K562 (cell line): ENCODE measurements at regions not wholly inside any gene's neighbourhood (a gene's known extent, or its start where the extent isn't known, plus 50 kb on each side); places are given as distances from the start of the nearest gene placed in this dataset.
A peak's percentile ranks its signal among the peaks of the same experiment; 100 is the strongest.

ENCODE experiments used
- ELF2 ChIP-seq: fragments of 250-450 bp; sonication (Bioruptor Pico); IDR thresholded peaks from 2 replicates; pipeline ENCODE4 v1.5.0; 2021; ENCODE audit warnings: mild to moderate bottlenecking
- MYBL2 ChIP-seq, 2 experiments: fragments of 450-650 bp in 1 of 2; sonication (generic) in 1 of 2; formaldehyde crosslinking in 1 of 2; IDR thresholded peaks; 2 replicates each; pipeline versions ENCODE4 v1.6.1 to v1.8.1; 2017 to 2022; ENCODE audit warnings: borderline replicate concordance in 1 of 2, inconsistent platforms in 1 of 2, low read depth in 1 of 2, mild to moderate bottlenecking in 1 of 2, missing genetic modification reagents in 1 of 2, moderate library complexity in 1 of 2
- NR1H2 ChIP-seq: sonication (generic); formaldehyde crosslinking; IDR thresholded peaks from 2 replicates; pipeline ENCODE4 v1.4.0; 2020; ENCODE audit warnings: mild to moderate bottlenecking, missing genetic modification reagents
- SMAD4 ChIP-seq: fragments of 250-450 bp; sonication (Bioruptor Pico); conservative IDR thresholded peaks from 2 replicates; pipeline ENCODE4 v1.8.0; 2021; ENCODE audit warnings: inconsistent platforms, mild to moderate bottlenecking, moderate library complexity
- SMARCB1 ChIP-seq: IDR thresholded peaks from 2 replicates; pipeline ENCODE4 v1.6.1; 2011; ENCODE audit warnings: improper control_type of control experiment, low read depth; ENCODE audit not compliant: insufficient read length
- STAT5A ChIP-seq: IDR thresholded peaks from 2 replicates; pipeline ENCODE4 v1.6.1; 2012; ENCODE audit warnings: low read length, inconsistent platforms, borderline replicate concordance
- TAF7 ChIP-seq: fragments of 450-650 bp; IDR thresholded peaks from 2 replicates; pipeline ENCODE4 v1.6.1; 2016; ENCODE audit warnings: missing genetic modification characterization, missing compliant biosample characterization
- ZC3H8 ChIP-seq: fragments of 450-650 bp; IDR thresholded peaks from 2 replicates; pipeline ENCODE4 v1.6.1; 2017
- ZNF140 ChIP-seq: fragments of 250-450 bp; sonication (Bioruptor Pico); IDR thresholded peaks from 2 replicates; pipeline ENCODE4 v1.8.0; 2021; ENCODE audit warnings: moderate library complexity, mild to moderate bottlenecking, inconsistent platforms
- ZSCAN32 ChIP-seq: fragments of 450-650 bp; formaldehyde crosslinking; IDR thresholded peaks from 2 replicates; pipeline ENCODE4 v1.4.0; 2020; ENCODE audit warnings: mild to moderate bottlenecking, moderate library complexity
- TF ChIP-seq, protein P1 (sequence below): fragments of 250-450 bp; sonication (Bioruptor Pico); IDR thresholded peaks from 2 replicates; pipeline ENCODE4 v1.4.0; 2020; ENCODE audit warnings: borderline replicate concordance
- TF ChIP-seq, protein P2 (sequence below): fragments of 250-450 bp; sonication (Bioruptor Pico); IDR thresholded peaks from 2 replicates; pipeline ENCODE4 v1.5.1; 2021; ENCODE audit warnings: mild to moderate bottlenecking
- TF ChIP-seq, protein P3 (sequence below): fragments of 450-650 bp; formaldehyde crosslinking; IDR thresholded peaks from 2 replicates; pipeline ENCODE4 v1.4.0; 2020; ENCODE audit warnings: mild to moderate bottlenecking, moderate library complexity
- TF ChIP-seq, protein P4 (sequence below): sonication (generic); formaldehyde crosslinking; IDR thresholded peaks from 2 replicates; pipeline ENCODE4 v1.8.0; 2022; ENCODE audit warnings: mild to moderate bottlenecking, missing genetic modification reagents
- TF ChIP-seq, protein P5 (sequence below), 2 experiments: IDR thresholded peaks; 2 replicates each; pipeline ENCODE4 v1.6.1; 2012; ENCODE audit warnings: improper control_type of control experiment in 2 of 2, low read depth in 2 of 2, low read length in 2 of 2, borderline replicate concordance in 1 of 2
- TF ChIP-seq, protein P6 (sequence below): fragments of 450-650 bp; IDR thresholded peaks from 2 replicates; pipeline ENCODE4 v1.6.1; 2016; ENCODE audit warnings: missing biosample characterization, missing genetic modification characterization
- TF ChIP-seq, protein P7 (sequence below): fragments of 450-650 bp; conservative IDR thresholded peaks from 2 replicates; pipeline ENCODE4 v1.6.1; 2016; ENCODE audit warnings: missing genetic modification characterization, low read depth, mild to moderate bottlenecking, control low read depth, missing compliant biosample characterization

DNA sequence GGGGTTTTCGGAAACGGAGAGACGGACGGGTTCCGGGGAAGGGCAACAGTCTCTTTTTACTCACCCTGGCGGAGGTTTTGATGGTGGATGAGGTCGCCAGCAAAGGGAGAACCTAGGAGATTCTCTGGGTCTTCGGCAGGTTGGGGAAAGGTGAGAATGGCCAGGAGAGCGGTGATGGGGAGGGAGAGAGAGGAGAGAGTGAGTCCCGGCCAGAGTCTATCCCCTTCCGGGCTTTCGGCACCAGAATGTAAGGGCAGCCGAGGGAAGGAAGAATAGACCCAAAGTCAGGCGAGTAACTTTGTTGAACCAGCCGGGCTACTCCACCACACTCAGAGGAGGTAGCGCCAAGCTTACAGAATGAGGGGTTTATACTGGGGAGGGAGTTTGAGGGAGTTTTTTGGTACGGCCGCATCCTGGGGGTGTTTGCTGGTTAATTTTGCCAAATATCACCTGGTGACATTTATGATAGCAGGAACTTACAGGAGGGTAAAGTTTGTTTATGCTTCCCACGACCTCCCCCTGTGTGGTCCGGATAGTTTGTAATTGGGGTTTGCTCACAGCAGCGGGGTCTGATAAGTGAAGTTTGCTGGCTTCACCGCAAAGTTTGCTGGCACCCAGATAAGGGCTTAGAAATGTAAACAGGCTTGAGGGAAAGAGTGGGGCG lies 141.1 kb upstream of the ETV3 start (continued):
- TF ChIP-seq, protein P1, sequence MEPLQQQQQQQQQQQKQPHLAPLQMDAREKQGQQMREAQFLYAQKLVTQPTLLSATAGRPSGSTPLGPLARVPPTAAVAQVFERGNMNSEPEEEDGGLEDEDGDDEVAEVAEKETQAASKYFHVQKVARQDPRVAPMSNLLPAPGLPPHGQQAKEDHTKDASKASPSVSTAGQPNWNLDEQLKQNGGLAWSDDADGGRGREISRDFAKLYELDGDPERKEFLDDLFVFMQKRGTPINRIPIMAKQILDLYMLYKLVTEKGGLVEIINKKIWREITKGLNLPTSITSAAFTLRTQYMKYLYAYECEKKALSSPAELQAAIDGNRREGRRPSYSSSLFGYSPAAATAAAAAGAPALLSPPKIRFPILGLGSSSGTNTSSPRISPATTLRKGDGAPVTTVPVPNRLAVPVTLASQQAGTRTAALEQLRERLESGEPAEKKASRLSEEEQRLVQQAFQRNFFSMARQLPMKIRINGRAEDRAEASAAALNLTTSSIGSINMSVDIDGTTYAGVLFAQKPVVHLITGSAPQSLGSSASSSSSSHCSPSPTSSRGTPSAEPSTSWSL (CRISPR knock-in tag) = no peak
- TF ChIP-seq ELF2 (CRISPR knock-in tag) = no peak
- TF ChIP-seq, protein P2, sequence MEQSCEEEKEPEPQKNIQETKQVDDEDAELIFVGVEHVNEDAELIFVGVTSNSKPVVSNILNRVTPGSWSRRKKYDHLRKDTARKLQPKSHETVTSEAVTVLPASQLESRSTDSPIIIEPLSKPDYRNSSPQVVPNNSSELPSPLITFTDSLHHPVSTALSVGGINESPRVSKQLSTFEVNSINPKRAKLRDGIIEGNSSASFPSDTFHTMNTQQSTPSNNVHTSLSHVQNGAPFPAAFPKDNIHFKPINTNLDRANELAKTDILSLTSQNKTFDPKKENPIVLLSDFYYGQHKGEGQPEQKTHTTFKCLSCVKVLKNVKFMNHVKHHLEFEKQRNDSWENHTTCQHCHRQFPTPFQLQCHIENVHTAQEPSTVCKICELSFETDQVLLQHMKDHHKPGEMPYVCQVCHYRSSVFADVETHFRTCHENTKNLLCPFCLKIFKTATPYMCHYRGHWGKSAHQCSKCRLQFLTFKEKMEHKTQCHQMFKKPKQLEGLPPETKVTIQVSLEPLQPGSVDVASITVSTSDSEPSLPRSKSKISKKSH (CRISPR knock-in tag) = no peak
- TF ChIP-seq, protein P3, sequence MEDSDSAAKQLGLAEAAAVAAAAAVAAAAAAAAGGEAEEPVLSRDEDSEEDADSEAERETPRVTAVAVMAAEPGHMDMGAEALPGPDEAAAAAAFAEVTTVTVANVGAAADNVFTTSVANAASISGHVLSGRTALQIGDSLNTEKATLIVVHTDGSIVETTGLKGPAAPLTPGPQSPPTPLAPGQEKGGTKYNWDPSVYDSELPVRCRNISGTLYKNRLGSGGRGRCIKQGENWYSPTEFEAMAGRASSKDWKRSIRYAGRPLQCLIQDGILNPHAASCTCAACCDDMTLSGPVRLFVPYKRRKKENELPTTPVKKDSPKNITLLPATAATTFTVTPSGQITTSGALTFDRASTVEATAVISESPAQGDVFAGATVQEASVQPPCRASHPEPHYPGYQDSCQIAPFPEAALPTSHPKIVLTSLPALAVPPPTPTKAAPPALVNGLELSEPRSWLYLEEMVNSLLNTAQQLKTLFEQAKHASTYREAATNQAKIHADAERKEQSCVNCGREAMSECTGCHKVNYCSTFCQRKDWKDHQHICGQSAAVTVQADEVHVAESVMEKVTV (CRISPR knock-in tag) = no peak
- peak; percentile 91 for TF ChIP-seq SMAD4 (CRISPR knock-in tag)
- TF ChIP-seq MYBL2 (IDR thresholded peaks at IDR 0.05; ENCODE audit: low read depth) = no peak
- TF ChIP-seq MYBL2 (CRISPR knock-in tag; IDR thresholded peaks at IDR 0.05; ENCODE audit: borderline replicate concordance) = no peak
- no peak for TF ChIP-seq ZSCAN32
- no peak for TF ChIP-seq NR1H2 (CRISPR knock-in tag)
- TF ChIP-seq ZC3H8 = no peak
- no peak for TF ChIP-seq TAF7 (tag)
- TF ChIP-seq, protein P4, sequence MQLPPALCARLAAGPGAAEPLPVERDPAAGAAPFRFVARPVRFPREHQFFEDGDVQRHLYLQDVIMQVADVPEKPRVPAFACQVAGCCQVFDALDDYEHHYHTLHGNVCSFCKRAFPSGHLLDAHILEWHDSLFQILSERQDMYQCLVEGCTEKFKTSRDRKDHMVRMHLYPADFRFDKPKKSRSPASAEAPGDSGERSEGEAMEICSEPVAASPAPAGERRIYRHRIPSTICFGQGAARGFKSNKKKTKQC (CRISPR knock-in tag) = no peak
- TF ChIP-seq, protein P5, sequence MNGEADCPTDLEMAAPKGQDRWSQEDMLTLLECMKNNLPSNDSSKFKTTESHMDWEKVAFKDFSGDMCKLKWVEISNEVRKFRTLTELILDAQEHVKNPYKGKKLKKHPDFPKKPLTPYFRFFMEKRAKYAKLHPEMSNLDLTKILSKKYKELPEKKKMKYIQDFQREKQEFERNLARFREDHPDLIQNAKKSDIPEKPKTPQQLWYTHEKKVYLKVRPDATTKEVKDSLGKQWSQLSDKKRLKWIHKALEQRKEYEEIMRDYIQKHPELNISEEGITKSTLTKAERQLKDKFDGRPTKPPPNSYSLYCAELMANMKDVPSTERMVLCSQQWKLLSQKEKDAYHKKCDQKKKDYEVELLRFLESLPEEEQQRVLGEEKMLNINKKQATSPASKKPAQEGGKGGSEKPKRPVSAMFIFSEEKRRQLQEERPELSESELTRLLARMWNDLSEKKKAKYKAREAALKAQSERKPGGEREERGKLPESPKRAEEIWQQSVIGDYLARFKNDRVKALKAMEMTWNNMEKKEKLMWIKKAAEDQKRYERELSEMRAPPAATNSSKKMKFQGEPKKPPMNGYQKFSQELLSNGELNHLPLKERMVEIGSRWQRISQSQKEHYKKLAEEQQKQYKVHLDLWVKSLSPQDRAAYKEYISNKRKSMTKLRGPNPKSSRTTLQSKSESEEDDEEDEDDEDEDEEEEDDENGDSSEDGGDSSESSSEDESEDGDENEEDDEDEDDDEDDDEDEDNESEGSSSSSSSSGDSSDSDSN (IDR thresholded peaks at IDR 0.05; ENCODE audit: borderline replicate concordance in 1 of 2, low read depth in 2 of 2, low read length in 2 of 2) = no peak
- TF ChIP-seq, protein P6, sequence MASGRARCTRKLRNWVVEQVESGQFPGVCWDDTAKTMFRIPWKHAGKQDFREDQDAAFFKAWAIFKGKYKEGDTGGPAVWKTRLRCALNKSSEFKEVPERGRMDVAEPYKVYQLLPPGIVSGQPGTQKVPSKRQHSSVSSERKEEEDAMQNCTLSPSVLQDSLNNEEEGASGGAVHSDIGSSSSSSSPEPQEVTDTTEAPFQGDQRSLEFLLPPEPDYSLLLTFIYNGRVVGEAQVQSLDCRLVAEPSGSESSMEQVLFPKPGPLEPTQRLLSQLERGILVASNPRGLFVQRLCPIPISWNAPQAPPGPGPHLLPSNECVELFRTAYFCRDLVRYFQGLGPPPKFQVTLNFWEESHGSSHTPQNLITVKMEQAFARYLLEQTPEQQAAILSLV = no peak
- peak; percentile 94 for TF ChIP-seq STAT5A
- TF ChIP-seq ZNF140 (CRISPR knock-in tag) = no peak
- TF ChIP-seq, protein P7, sequence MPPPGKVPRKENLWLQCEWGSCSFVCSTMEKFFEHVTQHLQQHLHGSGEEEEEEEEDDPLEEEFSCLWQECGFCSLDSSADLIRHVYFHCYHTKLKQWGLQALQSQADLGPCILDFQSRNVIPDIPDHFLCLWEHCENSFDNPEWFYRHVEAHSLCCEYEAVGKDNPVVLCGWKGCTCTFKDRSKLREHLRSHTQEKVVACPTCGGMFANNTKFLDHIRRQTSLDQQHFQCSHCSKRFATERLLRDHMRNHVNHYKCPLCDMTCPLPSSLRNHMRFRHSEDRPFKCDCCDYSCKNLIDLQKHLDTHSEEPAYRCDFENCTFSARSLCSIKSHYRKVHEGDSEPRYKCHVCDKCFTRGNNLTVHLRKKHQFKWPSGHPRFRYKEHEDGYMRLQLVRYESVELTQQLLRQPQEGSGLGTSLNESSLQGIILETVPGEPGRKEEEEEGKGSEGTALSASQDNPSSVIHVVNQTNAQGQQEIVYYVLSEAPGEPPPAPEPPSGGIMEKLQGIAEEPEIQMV = no peak
- TF ChIP-seq SMARCB1 = no peak
